ENCODE measurements at regions not wholly inside any gene's neighbourhood (a gene's known extent, or its start where the extent isn't known, plus 50 kb on each side); places are given as distances from the start of the nearest gene placed in this dataset.

DNA sequence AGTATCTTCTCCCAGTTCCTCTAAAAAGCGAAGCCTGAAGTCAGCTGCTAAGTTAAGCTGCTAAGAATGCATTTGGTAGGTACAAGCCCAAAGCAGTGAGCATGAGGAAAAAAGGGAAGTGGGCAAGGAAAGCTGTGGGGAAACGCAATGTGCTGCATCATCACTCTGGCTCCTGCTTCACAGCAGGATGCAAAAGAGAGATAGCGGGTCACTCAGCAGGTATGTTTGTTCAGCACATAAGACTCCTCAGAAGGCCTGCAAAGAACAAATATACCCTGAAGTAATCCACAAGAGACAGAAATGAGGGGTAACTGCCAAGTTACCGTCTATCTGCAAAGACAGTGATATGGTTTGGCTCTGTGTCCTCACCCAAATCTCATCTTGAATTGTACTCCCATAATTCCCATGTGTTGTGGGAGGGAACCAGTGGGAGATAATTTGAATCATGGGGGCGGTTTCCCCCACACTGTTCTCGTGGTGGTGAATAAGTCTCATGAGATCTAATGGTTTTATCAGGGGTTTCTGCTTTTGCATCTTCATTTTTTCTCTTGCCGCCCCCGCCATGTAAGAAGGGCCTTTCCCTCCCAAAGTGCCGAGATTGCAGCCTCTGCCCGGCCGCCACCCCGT is 127.4 kb upstream of the EGLN3 start:
- Mint-ChIP-seq H3K9me3 (no peaks in the 10 kb centered on the region), H3K4me1 (peaks cover 23% of the 10 kb centered on the region), H3K36me3 (no peaks in the 10 kb centered on the region), H3K27ac (no peak overlapping the region), H3K27me3 (ENCODE audit: insufficient read depth, low read depth) (no peaks in the 10 kb centered on the region), H3K4me3 (no peak overlapping the region)
- Histone ChIP-seq H3K27me3 (no peaks in the 10 kb centered on the region), H3K4me1 (peaks cover 26% of the 10 kb centered on the region), H3K9ac (no peak overlapping the region), H3F3A (ENCODE audit: low read depth) (peaks cover 8% of the 10 kb centered on the region), H2AFZ (replicated peaks) (no peak overlapping the region), H3K4me3 (no peak overlapping the region), H3K79me2 (ENCODE audit: low read depth) (no peaks in the 10 kb centered on the region), H4K20me1 (ENCODE audit: low read depth) (no peaks in the 10 kb centered on the region), H3K36me3 (no peaks in the 10 kb centered on the region), H3K4me2 (no peak overlapping the region), H3K27ac (no peak overlapping the region), H3K9me3 (ENCODE audit: low read depth) (no peaks in the 10 kb centered on the region)
- TF ChIP-seq EZH2phosphoT487 (IDR thresholded peaks at IDR 0.05) (no peak), EZH2 (IDR thresholded peaks at IDR 0.05) (no peak)
- TF ChIP-seq, protein P1, sequence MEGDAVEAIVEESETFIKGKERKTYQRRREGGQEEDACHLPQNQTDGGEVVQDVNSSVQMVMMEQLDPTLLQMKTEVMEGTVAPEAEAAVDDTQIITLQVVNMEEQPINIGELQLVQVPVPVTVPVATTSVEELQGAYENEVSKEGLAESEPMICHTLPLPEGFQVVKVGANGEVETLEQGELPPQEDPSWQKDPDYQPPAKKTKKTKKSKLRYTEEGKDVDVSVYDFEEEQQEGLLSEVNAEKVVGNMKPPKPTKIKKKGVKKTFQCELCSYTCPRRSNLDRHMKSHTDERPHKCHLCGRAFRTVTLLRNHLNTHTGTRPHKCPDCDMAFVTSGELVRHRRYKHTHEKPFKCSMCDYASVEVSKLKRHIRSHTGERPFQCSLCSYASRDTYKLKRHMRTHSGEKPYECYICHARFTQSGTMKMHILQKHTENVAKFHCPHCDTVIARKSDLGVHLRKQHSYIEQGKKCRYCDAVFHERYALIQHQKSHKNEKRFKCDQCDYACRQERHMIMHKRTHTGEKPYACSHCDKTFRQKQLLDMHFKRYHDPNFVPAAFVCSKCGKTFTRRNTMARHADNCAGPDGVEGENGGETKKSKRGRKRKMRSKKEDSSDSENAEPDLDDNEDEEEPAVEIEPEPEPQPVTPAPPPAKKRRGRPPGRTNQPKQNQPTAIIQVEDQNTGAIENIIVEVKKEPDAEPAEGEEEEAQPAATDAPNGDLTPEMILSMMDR (IDR thresholded peaks at IDR 0.05): no peak
- DNase-seq (ENCODE audit: low spot score): no peak

DNA sequence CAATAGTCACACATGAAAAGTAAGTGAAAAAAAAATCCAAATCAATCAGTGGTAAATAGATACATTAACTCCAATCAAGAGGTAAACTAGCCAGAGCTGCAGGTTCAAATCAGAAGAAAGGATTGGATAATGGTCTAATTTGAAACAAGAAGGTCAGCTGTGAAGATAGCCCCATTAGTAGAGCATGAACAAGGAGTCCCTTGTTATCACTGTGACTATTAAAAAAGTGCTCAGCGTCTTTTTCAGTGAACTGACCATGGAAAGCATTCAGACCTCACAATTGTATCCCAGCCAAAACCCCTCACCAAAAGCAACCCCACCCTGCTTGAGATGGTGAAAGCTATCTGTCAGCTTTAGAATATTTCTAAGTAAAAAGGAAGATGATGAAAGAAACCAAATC is 125.0 kb upstream of the EGLN3 start:
- no peak overlapping the region for H3K4me3 Mint-ChIP-seq
- H3K27me3 Mint-ChIP-seq (ENCODE audit: insufficient read depth, low read depth): peaks cover 2% of the 10 kb centered on the region
- H3K9me3 ChIP-seq (ENCODE audit: low read depth): no peaks in the 10 kb centered on the region
- no peak overlapping the region for H2AFZ ChIP-seq (replicated peaks)
- no peak for DNase-seq (ENCODE audit: low spot score)
- no peaks in the 10 kb centered on the region for H3K36me3 ChIP-seq
- no peaks in the 10 kb centered on the region for H3K36me3 Mint-ChIP-seq
- H3K27ac ChIP-seq: no peak overlapping the region
- no peak overlapping the region for H3K4me2 ChIP-seq
- no peak overlapping the region for H3K9ac ChIP-seq
- peaks cover 6% of the 10 kb centered on the region for H3K9me3 Mint-ChIP-seq
- H3K79me2 ChIP-seq (ENCODE audit: low read depth): no peaks in the 10 kb centered on the region
- no peak overlapping the region for H3K4me3 ChIP-seq
- peaks cover 8% of the 10 kb centered on the region for H3F3A ChIP-seq (ENCODE audit: low read depth)
- TF ChIP-seq EZH2 (IDR thresholded peaks at IDR 0.05): no peak
- TF ChIP-seq, protein P1 (IDR thresholded peaks at IDR 0.05): no peak
- TF ChIP-seq EZH2phosphoT487 (IDR thresholded peaks at IDR 0.05): no peak
- no peak overlapping the region for H3K27ac Mint-ChIP-seq
- no peaks in the 10 kb centered on the region for H4K20me1 ChIP-seq (ENCODE audit: low read depth)
- H3K27me3 ChIP-seq: no peaks in the 10 kb centered on the region
- peaks cover 16% of the 10 kb centered on the region for H3K4me1 ChIP-seq
- peaks cover 14% of the 10 kb centered on the region for H3K4me1 Mint-ChIP-seq

DNA sequence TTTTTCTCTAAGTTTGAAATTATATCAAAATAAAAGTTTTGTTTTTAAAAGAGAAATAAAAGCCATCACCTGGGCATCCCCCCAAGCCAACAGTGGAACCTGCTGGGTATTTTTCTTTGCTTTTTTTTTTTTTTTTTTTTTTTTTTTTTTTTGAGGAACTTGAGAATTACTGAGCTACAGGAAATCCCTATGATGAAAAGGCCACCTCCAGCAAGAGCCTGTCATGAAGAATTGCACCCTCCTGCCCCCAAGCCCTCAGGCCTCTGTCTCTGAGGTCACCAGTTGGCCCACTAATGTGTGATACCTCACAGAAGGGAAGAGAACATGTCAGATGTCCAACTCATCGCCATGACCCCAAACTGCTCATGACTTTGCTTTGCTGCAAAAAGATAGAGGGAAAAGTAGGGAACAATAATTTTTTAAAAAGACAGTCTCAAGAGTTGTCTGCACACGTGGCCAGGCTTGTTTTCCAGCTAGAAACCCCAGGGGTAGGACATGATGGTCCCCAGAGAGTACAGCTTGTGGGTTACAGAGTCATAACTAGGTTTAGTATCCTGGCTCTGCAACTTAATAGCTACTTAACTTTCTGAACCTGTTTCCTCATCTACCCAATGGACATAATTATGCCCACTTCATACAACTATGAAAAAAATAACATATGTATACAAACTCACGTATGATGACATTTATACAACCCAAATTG is 124.3 kb upstream of the EGLN3 start:
- H3K36me3 Mint-ChIP-seq: no peaks in the 10 kb centered on the region
- Histone ChIP-seq H3K4me1 (peaks cover 10% of the 10 kb centered on the region), H3K27ac (no peak overlapping the region), H3K4me2 (no peak overlapping the region), H3K36me3 (no peaks in the 10 kb centered on the region), H3K79me2 (ENCODE audit: low read depth) (no peaks in the 10 kb centered on the region), H3F3A (ENCODE audit: low read depth) (peaks cover 5% of the 10 kb centered on the region), H4K20me1 (ENCODE audit: low read depth) (no peaks in the 10 kb centered on the region), H2AFZ (replicated peaks) (no peak overlapping the region), H3K9me3 (ENCODE audit: low read depth) (no peaks in the 10 kb centered on the region), H3K27me3 (no peaks in the 10 kb centered on the region), H3K4me3 (no peak overlapping the region), H3K9ac (no peak overlapping the region)
- TF ChIP-seq EZH2 (IDR thresholded peaks at IDR 0.05): no peak
- TF ChIP-seq, protein P1 (IDR thresholded peaks at IDR 0.05): no peak
- no peak for TF ChIP-seq EZH2phosphoT487 (IDR thresholded peaks at IDR 0.05)
- DNase-seq (ENCODE audit: low spot score): no peak
- peaks cover 6% of the 10 kb centered on the region for H3K9me3 Mint-ChIP-seq
- peaks cover 10% of the 10 kb centered on the region for H3K4me1 Mint-ChIP-seq
- no peak overlapping the region for H3K27ac Mint-ChIP-seq
- H3K27me3 Mint-ChIP-seq (ENCODE audit: insufficient read depth, low read depth): peaks cover 2% of the 10 kb centered on the region
- no peak overlapping the region for H3K4me3 Mint-ChIP-seq
